Lower leg skin (tissue), 4 donors: ENCODE measurements at regions not wholly inside any gene's neighbourhood (a gene's known extent, or its start where the extent isn't known, plus 50 kb on each side); places are given as distances from the start of the nearest gene placed in this dataset.
"Not testable (repeated sequence)": the region's sequence is repeated elsewhere in the genome, so short reads cannot be mapped to it uniquely, and the experiment has no call there.

Experiments used
- DNase-seq, 2 donors: peaks; one replicate each; pipeline ENCODE4 v3.0.0-alpha.2; 2019; ENCODE audit warnings: low spot score in 2 of 2
- H3K4me3 ChIP-seq: fragments of 200-600 bp; sonication (generic); 2 replicates; pipeline ENCODE4 v1.5.1; 2017; ENCODE audit warnings: mild to moderate bottlenecking, low read depth; ENCODE audit not compliant: poor library complexity, severe bottlenecking
- CTCF ChIP-seq, 3 donors: fragments of 450-650 bp; IDR thresholded peaks; one replicate each; pipeline ENCODE4 v1.5.1; 2016; ENCODE audit warnings: antibody characterized with exemption in 3 of 3, mild to moderate bottlenecking in 3 of 3, moderate library complexity in 2 of 3
- POLR2A ChIP-seq, 2 donors: fragments of 450-650 bp; IDR thresholded peaks; one replicate each; pipeline ENCODE4 v1.6.1; 2016 to 2017; ENCODE audit warnings: antibody characterized with exemption in 2 of 2, mild to moderate bottlenecking in 1 of 2, moderate library complexity in 1 of 2
- WGBS, 2 donors: methylation state at CpG; one replicate each; pipeline ENCODE4 v1.1.5; 2018; 5-methylcytosine and 5-hydroxymethylcytosine counted together
- intact Hi-C: fragments of 100-400 bp; cut with DNase I; formaldehyde crosslinking; loops from one replicate; pipeline ENCODE4 v1.15.0; 2023; ENCODE audit warnings: low total_unique reads

GRCh38 chr14:66003082-66003730 lies 483.0 kb upstream of the CCDC196 start:
- no peak for TF ChIP-seq POLR2A (IDR thresholded peaks at IDR 0.05)
- no peak for TF ChIP-seq CTCF (IDR thresholded peaks at IDR 0.05)
- intact Hi-C loops: no loop called here
- H3K4me3 ChIP-seq: no peak overlapping the region

GRCh38 chr14:66005900-66006434 lies 480.2 kb upstream of the CCDC196 start:
- TF ChIP-seq CTCF (IDR thresholded peaks at IDR 0.05) (no peak), POLR2A (IDR thresholded peaks at IDR 0.05) (no peak)
- WGBS, 2 donors: 40 to 43% methylated on average over 2 of the region's 2 CpGs
- intact Hi-C loops: no loop called here
- H3K4me3 ChIP-seq: no peak overlapping the region
- DNase-seq: no peak

More at GRCh38 chr14:66003082-66003730, 483.0 kb upstream of the CCDC196 start:
- WGBS, 2 donors: 46 to 66% methylated on average over 10 of the region's 10 CpGs
- no peak for DNase-seq

DNA sequence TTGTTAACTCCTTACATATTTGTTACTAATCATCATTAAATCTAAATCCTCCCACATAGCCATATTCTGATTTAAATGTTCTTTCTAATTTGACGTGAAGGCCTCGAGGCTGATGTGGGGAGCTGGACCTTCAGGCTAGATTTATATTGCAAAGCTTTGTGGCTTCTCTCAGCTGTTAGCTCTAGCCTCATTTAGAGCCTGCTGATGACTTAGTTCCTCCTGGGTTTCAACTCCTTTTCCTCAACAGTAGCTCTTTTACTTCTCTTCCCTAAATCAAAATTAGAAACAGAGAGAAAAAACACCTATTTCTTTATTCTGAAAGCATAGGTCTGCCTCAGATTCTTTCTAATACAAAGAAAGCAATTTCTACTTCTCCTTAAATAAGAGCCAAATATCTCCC lies 477.5 kb upstream of the CCDC196 start:
- intact Hi-C loops: no loop called here
- TF ChIP-seq POLR2A (IDR thresholded peaks at IDR 0.05) (no peak), CTCF (IDR thresholded peaks at IDR 0.05) (no peak)
- WGBS, 2 donors: 43 to 48% methylated on average over 2 of the region's 2 CpGs

GRCh38 chr14:66009089-66009488 lies 477.1 kb upstream of the CCDC196 start:
- 42 to 46% methylated on average over 2 of the region's 2 CpGs for WGBS, 2 donors
- H3K4me3 ChIP-seq: no peak overlapping the region
- TF ChIP-seq CTCF (IDR thresholded peaks at IDR 0.05): no peak
- TF ChIP-seq POLR2A (IDR thresholded peaks at IDR 0.05): no peak
- DNase-seq: no peak
- intact Hi-C loops: no loop called here

More for the DNA sequence above, 477.5 kb upstream of the CCDC196 start:
- DNase-seq: no peak
- no peak overlapping the region for H3K4me3 ChIP-seq

DNA sequence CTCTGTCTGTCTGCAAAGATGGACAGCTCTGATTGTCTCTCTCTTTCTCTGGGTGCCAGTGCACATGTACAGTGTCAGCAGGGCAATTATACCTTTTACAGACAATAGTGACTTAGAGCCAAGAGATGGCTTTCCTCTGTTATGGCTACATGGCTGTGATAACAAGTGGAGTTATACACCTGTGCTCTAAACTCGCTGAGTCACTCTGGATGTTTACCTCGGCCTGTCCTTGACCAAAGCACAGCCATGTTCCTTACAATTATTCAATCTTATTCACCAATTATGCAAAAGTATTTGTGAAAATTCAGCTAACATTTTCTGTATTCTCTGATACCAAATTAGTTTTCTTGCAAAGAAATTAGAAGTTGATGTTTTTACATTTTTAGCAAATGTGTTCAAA lies 475.5 kb upstream of the CCDC196 start:
- WGBS, 2 donors: 80 to 83% methylated on average over 2 of the region's 2 CpGs
- no peak overlapping the region for H3K4me3 ChIP-seq
- no peak for DNase-seq
- TF ChIP-seq POLR2A (IDR thresholded peaks at IDR 0.05): no peak
- no peak for TF ChIP-seq CTCF (IDR thresholded peaks at IDR 0.05)
- intact Hi-C loops: no loop called here

DNA sequence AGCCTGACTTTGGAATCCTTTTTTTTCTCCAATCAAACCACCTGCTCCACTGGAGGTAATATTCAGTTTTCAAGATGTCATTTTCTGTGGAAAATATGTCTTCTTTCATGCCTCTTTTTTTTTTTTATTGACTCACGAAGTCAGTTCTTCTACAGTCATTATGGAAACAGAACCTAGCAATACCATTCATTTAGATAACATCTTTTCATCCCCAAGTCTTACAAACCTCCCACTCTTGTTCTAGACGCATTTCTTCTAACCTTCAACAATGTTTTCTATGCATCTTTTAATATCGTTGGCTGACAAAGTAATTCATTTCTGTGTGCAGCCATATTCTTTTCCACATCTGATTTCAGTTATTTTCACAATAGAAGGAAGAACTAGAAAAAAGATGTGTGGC lies 474.3 kb upstream of the CCDC196 start:
- H3K4me3 ChIP-seq: no peak overlapping the region
- no peak for DNase-seq
- TF ChIP-seq POLR2A (IDR thresholded peaks at IDR 0.05) (no peak), CTCF (IDR thresholded peaks at IDR 0.05) (no peak)
- intact Hi-C loops: no loop called here
- 46 to 62% methylated on average over 3 of the region's 3 CpGs for WGBS, 2 donors

- DNase-seq, intact Hi-C loops: not testable (repeated sequence)
- 74 to 83% methylated on average over 40 to 41 of the region's 42 CpGs for WGBS, 2 donors
Observed at GRCh38 chr14:66013607-66014006, 472.6 kb upstream of the CCDC196 start.

More at GRCh38 chr14:66013607-66014006, 472.6 kb upstream of the CCDC196 start:
- H3K4me3 ChIP-seq: not testable (repeated sequence)
